Smooth muscle cell (in vitro differentiated cells): ENCODE measurements at regions not wholly inside any gene's neighbourhood (a gene's known extent, or its start where the extent isn't known, plus 50 kb on each side); places are given as distances from the start of the nearest gene placed in this dataset.

Source experiments
- DNase-seq: peaks from one replicate; lab custom pipeline; 2025; ENCODE audit not compliant: unreplicated experiment; lab: John Stamatoyannopoulos, UW
- H2AFZ ChIP-seq: fragments of 200-600 bp; sonication (generic); 2 replicates; pipeline ENCODE4 v1.6.0; 2016; ENCODE audit warnings: antibody characterized with exemption, low read depth, mild to moderate bottlenecking
- H3F3A ChIP-seq: fragments of 200-600 bp; sonication (generic); 2 replicates; pipeline ENCODE4 v1.6.0; 2017; ENCODE audit warnings: antibody characterized with exemption, low read depth
- H3K27ac ChIP-seq: fragments of 200-600 bp; sonication (generic); 2 replicates; pipeline ENCODE4 v1.5.1; 2016; ENCODE audit warnings: low read depth, mild to moderate bottlenecking
- H3K27me3 ChIP-seq: fragments of 200-600 bp; sonication (generic); 2 replicates; pipeline ENCODE4 v1.6.1; 2016; ENCODE audit warnings: low read depth, mild to moderate bottlenecking
- H3K36me3 ChIP-seq: fragments of 200-600 bp; sonication (generic); 2 replicates; pipeline ENCODE4 v1.5.1; 2016; ENCODE audit warnings: low read depth
- H3K4me1 ChIP-seq: fragments of 200-600 bp; sonication (generic); 2 replicates; pipeline ENCODE4 v1.5.1; 2016; ENCODE audit warnings: low read depth
- H3K4me2 ChIP-seq: fragments of 200-600 bp; sonication (generic); 2 replicates; pipeline ENCODE4 v1.6.0; 2016; ENCODE audit warnings: mild to moderate bottlenecking
- H3K4me3 ChIP-seq: fragments of 200-600 bp; sonication (generic); 2 replicates; pipeline ENCODE4 v1.5.1; 2016; ENCODE audit warnings: mild to moderate bottlenecking
- H3K79me2 ChIP-seq: fragments of 200-600 bp; sonication (generic); 2 replicates; pipeline ENCODE4 v1.6.0; 2016; ENCODE audit warnings: low read depth, mild to moderate bottlenecking
- H3K9ac ChIP-seq: fragments of 200-600 bp; sonication (generic); 2 replicates; pipeline ENCODE4 v1.6.0; 2016; ENCODE audit warnings: low read depth
- H3K9me3 ChIP-seq: fragments of 200-600 bp; sonication (generic); replicated peaks from 2 replicates; pipeline ENCODE4 v1.5.1; 2016; ENCODE audit warnings: low read depth
- H4K20me1 ChIP-seq: fragments of 200-600 bp; sonication (generic); 2 replicates; pipeline ENCODE4 v1.6.0; 2016; ENCODE audit warnings: low read depth
- WGBS: methylation state at CpG from one replicate; pipeline ENCODE4 v1.1.7; 2016; ENCODE audit warnings: low lambda C conversion rate; 5-methylcytosine and 5-hydroxymethylcytosine counted together
- TF ChIP-seq, protein P1 (sequence below): fragments of 200-600 bp; sonication (generic); IDR thresholded peaks from 2 replicates; pipeline ENCODE4 v1.5.1; 2017; ENCODE audit warnings: borderline replicate concordance, mild to moderate bottlenecking, antibody characterized with exemption; ENCODE audit not compliant: insufficient read depth, poor library complexity, severe bottlenecking

DNA sequence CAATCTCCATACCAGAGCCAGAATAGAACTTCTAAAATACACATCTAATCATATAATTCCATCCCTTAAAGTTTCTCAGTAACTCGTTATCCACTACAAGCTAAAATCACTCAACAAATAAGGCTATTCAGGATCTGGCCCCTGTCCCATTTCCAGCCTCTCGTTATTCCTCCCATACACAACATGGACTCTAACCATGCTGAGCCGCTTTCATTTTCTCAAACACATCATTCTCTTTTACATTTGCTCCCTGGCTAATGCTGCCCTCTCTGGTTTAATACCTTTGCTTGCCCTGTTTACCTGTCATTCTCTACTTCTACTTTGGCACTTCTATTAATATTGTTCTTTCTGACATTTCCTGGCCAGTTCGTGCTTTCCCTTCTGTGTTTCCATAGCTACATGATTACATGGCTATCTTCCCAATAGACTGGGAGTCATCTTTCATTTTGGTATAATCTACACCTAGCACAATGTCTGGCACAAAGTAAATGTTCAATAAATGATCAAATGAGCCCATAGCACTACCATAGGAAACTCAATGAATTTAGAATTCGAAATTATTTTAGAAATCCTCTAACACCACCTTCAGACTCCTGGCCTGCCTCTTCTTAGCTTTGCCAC, 163.6 kb upstream of the VRK2 start:
- H3K4me1 ChIP-seq: no peaks in the 10 kb centered on the region
- no peak overlapping the region for H3K9ac ChIP-seq
- TF ChIP-seq, protein P1, sequence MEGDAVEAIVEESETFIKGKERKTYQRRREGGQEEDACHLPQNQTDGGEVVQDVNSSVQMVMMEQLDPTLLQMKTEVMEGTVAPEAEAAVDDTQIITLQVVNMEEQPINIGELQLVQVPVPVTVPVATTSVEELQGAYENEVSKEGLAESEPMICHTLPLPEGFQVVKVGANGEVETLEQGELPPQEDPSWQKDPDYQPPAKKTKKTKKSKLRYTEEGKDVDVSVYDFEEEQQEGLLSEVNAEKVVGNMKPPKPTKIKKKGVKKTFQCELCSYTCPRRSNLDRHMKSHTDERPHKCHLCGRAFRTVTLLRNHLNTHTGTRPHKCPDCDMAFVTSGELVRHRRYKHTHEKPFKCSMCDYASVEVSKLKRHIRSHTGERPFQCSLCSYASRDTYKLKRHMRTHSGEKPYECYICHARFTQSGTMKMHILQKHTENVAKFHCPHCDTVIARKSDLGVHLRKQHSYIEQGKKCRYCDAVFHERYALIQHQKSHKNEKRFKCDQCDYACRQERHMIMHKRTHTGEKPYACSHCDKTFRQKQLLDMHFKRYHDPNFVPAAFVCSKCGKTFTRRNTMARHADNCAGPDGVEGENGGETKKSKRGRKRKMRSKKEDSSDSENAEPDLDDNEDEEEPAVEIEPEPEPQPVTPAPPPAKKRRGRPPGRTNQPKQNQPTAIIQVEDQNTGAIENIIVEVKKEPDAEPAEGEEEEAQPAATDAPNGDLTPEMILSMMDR: no peak
- no peaks in the 10 kb centered on the region for H3K79me2 ChIP-seq
- H3F3A ChIP-seq: no peaks in the 10 kb centered on the region
- H3K36me3 ChIP-seq: no peaks in the 10 kb centered on the region
- no peaks in the 10 kb centered on the region for H3K27me3 ChIP-seq
- no peak for DNase-seq
- H3K9me3 ChIP-seq: no peaks in the 10 kb centered on the region
- H4K20me1 ChIP-seq: no peaks in the 10 kb centered on the region
- H3K4me3 ChIP-seq: no peak overlapping the region
- H3K27ac ChIP-seq: no peak overlapping the region
- 89% methylated on average over 5 of the region's 5 CpGs for WGBS
- no peak overlapping the region for H2AFZ ChIP-seq
- no peak overlapping the region for H3K4me2 ChIP-seq

- H2AFZ ChIP-seq: no peak overlapping the region
- H3K4me3 ChIP-seq: no peak overlapping the region
- no peak overlapping the region for H3K9ac ChIP-seq
- H3K27me3 ChIP-seq: no peaks in the 10 kb centered on the region
- WGBS: 88% methylated on average over 1 of the region's 1 CpG
- DNase-seq: no peak
- H3K27ac ChIP-seq: no peak overlapping the region
- H3K4me2 ChIP-seq: no peak overlapping the region
- no peaks in the 10 kb centered on the region for H3K4me1 ChIP-seq
- H3F3A ChIP-seq: no peaks in the 10 kb centered on the region
- no peaks in the 10 kb centered on the region for H3K36me3 ChIP-seq
- TF ChIP-seq, protein P1: no peak
- no peaks in the 10 kb centered on the region for H3K79me2 ChIP-seq
- H3K9me3 ChIP-seq: no peaks in the 10 kb centered on the region
- H4K20me1 ChIP-seq: no peaks in the 10 kb centered on the region
Observed at GRCh38 chr2:57884281-57884680, 162.3 kb upstream of the VRK2 start.

DNA sequence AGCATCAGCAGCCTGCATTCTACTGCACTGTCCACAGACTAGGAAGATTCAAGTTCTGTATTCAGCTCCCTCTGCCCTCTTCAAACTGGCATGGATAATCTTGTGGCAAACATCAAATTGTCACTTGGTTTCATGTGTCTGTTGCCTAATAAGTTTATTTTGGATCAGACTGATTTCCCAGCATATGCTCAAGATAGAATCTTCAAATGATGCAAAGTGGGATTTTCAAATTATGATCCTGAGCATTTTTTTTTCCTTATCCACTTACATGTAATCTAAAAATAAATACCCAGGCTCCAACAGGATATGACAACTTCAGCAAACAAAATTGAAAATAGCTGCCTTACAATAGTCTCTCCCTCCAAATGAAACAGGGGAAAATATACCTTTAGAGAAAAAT, 160.9 kb upstream of the VRK2 start:
- Histone ChIP-seq H3K9ac (no peak overlapping the region), H3F3A (no peaks in the 10 kb centered on the region), H3K4me2 (no peak overlapping the region), H3K27me3 (no peaks in the 10 kb centered on the region), H3K4me1 (no peaks in the 10 kb centered on the region), H4K20me1 (no peaks in the 10 kb centered on the region), H3K9me3 (no peaks in the 10 kb centered on the region), H3K79me2 (no peaks in the 10 kb centered on the region), H3K4me3 (no peak overlapping the region), H3K27ac (no peak overlapping the region), H2AFZ (no peak overlapping the region), H3K36me3 (no peaks in the 10 kb centered on the region)
- TF ChIP-seq, protein P1: no peak
- no peak for DNase-seq

DNA sequence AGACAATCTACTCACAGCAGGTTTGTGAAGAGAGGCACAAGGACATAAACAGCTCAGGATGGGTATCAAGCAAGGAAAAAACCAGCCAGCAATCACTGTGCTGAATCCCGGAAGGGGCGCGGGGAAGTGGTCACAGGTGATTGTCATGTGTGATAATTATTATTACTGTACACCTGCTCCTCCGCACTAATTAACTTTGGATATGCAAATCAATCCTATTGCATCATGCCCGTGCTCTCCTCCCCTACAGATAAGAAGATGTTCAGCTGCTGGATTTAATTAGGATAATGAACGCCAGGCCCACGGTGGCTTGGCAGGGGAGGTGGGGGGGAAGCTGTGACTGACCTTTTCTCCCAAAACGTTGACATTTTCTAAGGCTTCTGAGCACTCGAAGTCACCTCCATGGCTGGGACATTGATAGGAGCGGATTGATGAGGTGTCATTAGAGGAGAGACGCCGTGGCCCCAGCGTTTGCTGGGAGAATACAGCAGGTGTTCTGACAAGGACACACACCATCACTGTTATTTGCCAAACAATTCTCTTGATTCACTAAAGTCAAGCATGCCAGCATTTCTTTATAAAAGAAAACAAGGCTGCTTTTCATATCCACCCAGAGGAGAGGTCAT, 160.3 kb upstream of the VRK2 start:
- WGBS: 84% methylated on average over 13 of the region's 13 CpGs
- Histone ChIP-seq H3K9ac (no peak overlapping the region), H3K27ac (no peak overlapping the region)

More for the DNA sequence above, 160.3 kb upstream of the VRK2 start:
- Histone ChIP-seq H3K4me2 (no peak overlapping the region), H2AFZ (no peak overlapping the region), H3K4me1 (no peaks in the 10 kb centered on the region), H4K20me1 (no peaks in the 10 kb centered on the region), H3K79me2 (no peaks in the 10 kb centered on the region), H3F3A (no peaks in the 10 kb centered on the region), H3K4me3 (no peak overlapping the region), H3K9me3 (no peaks in the 10 kb centered on the region), H3K27me3 (no peaks in the 10 kb centered on the region), H3K36me3 (no peaks in the 10 kb centered on the region)
- DNase-seq: no peak
- TF ChIP-seq, protein P1: no peak
